Panc1 (cell line): ENCODE measurements at regions not wholly inside any gene's neighbourhood (a gene's known extent, or its start where the extent isn't known, plus 50 kb on each side); places are given as distances from the start of the nearest gene placed in this dataset.

Source experiments
- POLR2AphosphoS5 ChIP-seq: IDR thresholded peaks from 2 replicates; pipeline ENCODE4 v1.6.1; 2012; ENCODE audit warnings: mild to moderate bottlenecking, low read depth, low read length, moderate library complexity
- SIN3A ChIP-seq: IDR thresholded peaks from 2 replicates; pipeline ENCODE4 v1.6.1; 2012; ENCODE audit warnings: low read depth, mild to moderate bottlenecking, low read length, moderate library complexity, borderline replicate concordance; ENCODE audit not compliant: insufficient read depth
- TF ChIP-seq, protein P1 (sequence below): fragments of 450-650 bp; IDR thresholded peaks from 2 replicates; pipeline ENCODE4 v1.5.1; 2017; ENCODE audit warnings: mild to moderate bottlenecking
- TF ChIP-seq, protein P2 (sequence below), 2 experiments: IDR thresholded peaks; 2 replicates each; pipeline ENCODE4 v1.6.1; 2011 to 2012; ENCODE audit warnings: low read depth in 2 of 2, control low read depth in 1 of 2, low read length in 1 of 2, mild to moderate bottlenecking in 1 of 2, moderate library complexity in 1 of 2; ENCODE audit not compliant: insufficient read depth in 1 of 2

DNA sequence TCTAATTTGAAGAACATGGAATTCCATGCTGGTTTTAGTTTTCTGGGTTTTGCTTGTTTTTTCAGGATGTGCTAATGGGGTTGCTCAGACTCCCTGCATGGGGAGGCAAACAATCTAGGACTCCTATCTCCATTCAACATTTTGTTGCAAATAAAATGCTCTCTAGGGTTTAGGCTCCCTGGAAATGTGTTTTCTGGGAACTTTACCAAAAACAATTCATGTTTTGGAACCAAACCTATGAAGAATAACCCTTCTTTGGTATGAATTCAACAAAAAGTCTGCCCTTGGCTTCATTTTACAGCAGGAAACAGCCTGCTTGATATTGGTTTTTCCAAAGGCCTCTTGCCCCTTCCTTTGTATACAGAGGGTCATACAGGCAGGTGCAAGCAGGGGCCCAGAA lies 217.7 kb downstream of the FOXA2 start:
- TF ChIP-seq, protein P1, sequence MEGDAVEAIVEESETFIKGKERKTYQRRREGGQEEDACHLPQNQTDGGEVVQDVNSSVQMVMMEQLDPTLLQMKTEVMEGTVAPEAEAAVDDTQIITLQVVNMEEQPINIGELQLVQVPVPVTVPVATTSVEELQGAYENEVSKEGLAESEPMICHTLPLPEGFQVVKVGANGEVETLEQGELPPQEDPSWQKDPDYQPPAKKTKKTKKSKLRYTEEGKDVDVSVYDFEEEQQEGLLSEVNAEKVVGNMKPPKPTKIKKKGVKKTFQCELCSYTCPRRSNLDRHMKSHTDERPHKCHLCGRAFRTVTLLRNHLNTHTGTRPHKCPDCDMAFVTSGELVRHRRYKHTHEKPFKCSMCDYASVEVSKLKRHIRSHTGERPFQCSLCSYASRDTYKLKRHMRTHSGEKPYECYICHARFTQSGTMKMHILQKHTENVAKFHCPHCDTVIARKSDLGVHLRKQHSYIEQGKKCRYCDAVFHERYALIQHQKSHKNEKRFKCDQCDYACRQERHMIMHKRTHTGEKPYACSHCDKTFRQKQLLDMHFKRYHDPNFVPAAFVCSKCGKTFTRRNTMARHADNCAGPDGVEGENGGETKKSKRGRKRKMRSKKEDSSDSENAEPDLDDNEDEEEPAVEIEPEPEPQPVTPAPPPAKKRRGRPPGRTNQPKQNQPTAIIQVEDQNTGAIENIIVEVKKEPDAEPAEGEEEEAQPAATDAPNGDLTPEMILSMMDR, result no peak
- TF ChIP-seq POLR2AphosphoS5 (no peak), SIN3A (no peak)
- TF ChIP-seq, protein P2, sequence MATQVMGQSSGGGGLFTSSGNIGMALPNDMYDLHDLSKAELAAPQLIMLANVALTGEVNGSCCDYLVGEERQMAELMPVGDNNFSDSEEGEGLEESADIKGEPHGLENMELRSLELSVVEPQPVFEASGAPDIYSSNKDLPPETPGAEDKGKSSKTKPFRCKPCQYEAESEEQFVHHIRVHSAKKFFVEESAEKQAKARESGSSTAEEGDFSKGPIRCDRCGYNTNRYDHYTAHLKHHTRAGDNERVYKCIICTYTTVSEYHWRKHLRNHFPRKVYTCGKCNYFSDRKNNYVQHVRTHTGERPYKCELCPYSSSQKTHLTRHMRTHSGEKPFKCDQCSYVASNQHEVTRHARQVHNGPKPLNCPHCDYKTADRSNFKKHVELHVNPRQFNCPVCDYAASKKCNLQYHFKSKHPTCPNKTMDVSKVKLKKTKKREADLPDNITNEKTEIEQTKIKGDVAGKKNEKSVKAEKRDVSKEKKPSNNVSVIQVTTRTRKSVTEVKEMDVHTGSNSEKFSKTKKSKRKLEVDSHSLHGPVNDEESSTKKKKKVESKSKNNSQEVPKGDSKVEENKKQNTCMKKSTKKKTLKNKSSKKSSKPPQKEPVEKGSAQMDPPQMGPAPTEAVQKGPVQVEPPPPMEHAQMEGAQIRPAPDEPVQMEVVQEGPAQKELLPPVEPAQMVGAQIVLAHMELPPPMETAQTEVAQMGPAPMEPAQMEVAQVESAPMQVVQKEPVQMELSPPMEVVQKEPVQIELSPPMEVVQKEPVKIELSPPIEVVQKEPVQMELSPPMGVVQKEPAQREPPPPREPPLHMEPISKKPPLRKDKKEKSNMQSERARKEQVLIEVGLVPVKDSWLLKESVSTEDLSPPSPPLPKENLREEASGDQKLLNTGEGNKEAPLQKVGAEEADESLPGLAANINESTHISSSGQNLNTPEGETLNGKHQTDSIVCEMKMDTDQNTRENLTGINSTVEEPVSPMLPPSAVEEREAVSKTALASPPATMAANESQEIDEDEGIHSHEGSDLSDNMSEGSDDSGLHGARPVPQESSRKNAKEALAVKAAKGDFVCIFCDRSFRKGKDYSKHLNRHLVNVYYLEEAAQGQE (IDR thresholded peaks at IDR 0.05; ENCODE audit: insufficient read depth in 1 of 2, low read depth in 2 of 2, low read length in 1 of 2), result no peak
